GM10266 (cell line): ENCODE measurements at regions not wholly inside any gene's neighbourhood (a gene's known extent, or its start where the extent isn't known, plus 50 kb on each side); places are given as distances from the start of the nearest gene placed in this dataset.

Experiments used
- DNase-seq: peaks from one replicate; pipeline ENCODE4 v3.0.0; 2012; ENCODE audit errors: extremely low spot score
- CTCF ChIP-seq: IDR thresholded peaks from 2 replicates; pipeline ENCODE4 v1.5.1; 2012; ENCODE audit warnings: mild to moderate bottlenecking, low read depth; ENCODE audit not compliant: control insufficient read depth, insufficient read depth; ENCODE audit errors: missing control alignments

- DNase-seq: no peak
- TF ChIP-seq CTCF: no peak
These were observed 165.7 kb downstream of the C7orf25 start for GRCh38 chr7:42746214-42746613.

- peak; percentile 61 for TF ChIP-seq CTCF
- DNase-seq: peak; percentile 10
These were observed 166.4 kb downstream of the C7orf25 start for GRCh38 chr7:42745357-42746059.

GRCh38 chr7:42744746-42745145, 167.1 kb downstream of the C7orf25 start:
- TF ChIP-seq CTCF: no peak
- DNase-seq: no peak

GRCh38 chr7:42743077-42743858, 168.6 kb downstream of the C7orf25 start:
- DNase-seq: no peak
- TF ChIP-seq CTCF: no peak

- DNase-seq: no peak
- no peak for TF ChIP-seq CTCF
These were observed 169.6 kb downstream of the C7orf25 start for GRCh38 chr7:42742318-42742717.

GRCh38 chr7:42740408-42740807, 171.5 kb downstream of the C7orf25 start:
- DNase-seq: no peak
- no peak for TF ChIP-seq CTCF

- TF ChIP-seq CTCF: no peak
- DNase-seq: no peak
These were observed 172.2 kb downstream of the C7orf25 start for GRCh38 chr7:42739638-42740037.
